Neural progenitor cell (in vitro differentiated cells): ENCODE measurements at regions not wholly inside any gene's neighbourhood (a gene's known extent, or its start where the extent isn't known, plus 50 kb on each side); places are given as distances from the start of the nearest gene placed in this dataset.

ENCODE experiments used
- DNase-seq: peaks from one replicate; pipeline ENCODE4 v3.0.0-alpha.2; 2016; ENCODE audit warnings: low spot score
- H2AFZ ChIP-seq: fragments of 200-600 bp; sonication (generic); replicated peaks from 2 replicates; pipeline ENCODE4 v1.6.1; 2016; ENCODE audit warnings: antibody characterized with exemption
- H3F3A ChIP-seq: fragments of 200-600 bp; sonication (generic); 2 replicates; pipeline ENCODE4 v1.6.1; 2016; ENCODE audit warnings: antibody characterized with exemption, low read depth
- H3K27ac ChIP-seq: fragments of 200-600 bp; sonication (generic); 2 replicates; pipeline ENCODE4 v1.5.1; 2016; ENCODE audit warnings: mild to moderate bottlenecking
- H3K27me3 ChIP-seq: fragments of 200-600 bp; sonication (generic); 2 replicates; pipeline ENCODE4 v1.6.1; 2016; ENCODE audit warnings: mild to moderate bottlenecking, moderate library complexity
- H3K36me3 ChIP-seq: fragments of 200-600 bp; sonication (generic); 2 replicates; pipeline ENCODE4 v1.5.1; 2016
- H3K4me1 ChIP-seq: fragments of 200-600 bp; sonication (generic); 2 replicates; pipeline ENCODE4 v1.6.1; 2016; ENCODE audit warnings: mixed run types
- H3K4me2 ChIP-seq: fragments of 200-600 bp; sonication (generic); 2 replicates; pipeline ENCODE4 v1.6.1; 2016
- H3K4me3 ChIP-seq: fragments of 200-600 bp; sonication (generic); 2 replicates; pipeline ENCODE4 v1.5.1; 2016
- H3K79me2 ChIP-seq: fragments of 200-600 bp; sonication (generic); 2 replicates; pipeline ENCODE4 v1.6.1; 2016; ENCODE audit warnings: low read depth
- H3K9ac ChIP-seq: fragments of 200-600 bp; sonication (generic); 2 replicates; pipeline ENCODE4 v1.6.1; 2016
- H3K9me3 ChIP-seq: fragments of 200-600 bp; sonication (generic); 2 replicates; pipeline ENCODE4 v1.5.1; 2016; ENCODE audit warnings: low read depth
- H4K20me1 ChIP-seq: fragments of 200-600 bp; sonication (generic); 2 replicates; pipeline ENCODE4 v1.6.1; 2016; ENCODE audit warnings: low read depth
- H3K27ac Mint-ChIP-seq: 3 replicates; pipeline ENCODE4 v1.8.0; 2021; ENCODE audit warnings: mixed read lengths
- H3K27me3 Mint-ChIP-seq: 2 replicates; pipeline ENCODE4 v1.8.0; 2022; ENCODE audit warnings: low read depth, mild to moderate bottlenecking, inconsistent platforms, moderate library complexity, mixed read lengths; ENCODE audit not compliant: insufficient read depth
- H3K36me3 Mint-ChIP-seq: 3 replicates; pipeline ENCODE4 v1.8.0; 2021; ENCODE audit warnings: mixed read lengths
- H3K4me1 Mint-ChIP-seq: 3 replicates; pipeline ENCODE4 v1.8.0; 2021; ENCODE audit warnings: mixed read lengths
- H3K4me3 Mint-ChIP-seq: 3 replicates; pipeline ENCODE4 v1.8.0; 2021; ENCODE audit warnings: mild to moderate bottlenecking, moderate library complexity, mixed read lengths
- H3K9me3 Mint-ChIP-seq: 3 replicates; pipeline ENCODE4 v1.8.0; 2020; ENCODE audit warnings: mixed read lengths
- CTCF ChIP-seq: fragments of 200-600 bp; sonication (generic); IDR thresholded peaks from 2 replicates; pipeline ENCODE4 v1.5.1; 2017; ENCODE audit warnings: antibody characterized with exemption, mild to moderate bottlenecking
- EZH2 ChIP-seq: fragments of 200-600 bp; sonication (generic); IDR thresholded peaks from 2 replicates; pipeline ENCODE4 v1.6.1; 2017; ENCODE audit warnings: antibody characterized with exemption, mild to moderate bottlenecking, moderate library complexity
- EZH2phosphoT487 ChIP-seq: fragments of 200-600 bp; sonication (generic); IDR thresholded peaks from 2 replicates; pipeline ENCODE4 v1.6.1; 2017; ENCODE audit warnings: antibody characterized with exemption

GRCh38 chr14:82421286-82421685, 887.6 kb upstream of the SEL1L start:
- TF ChIP-seq CTCF (no peak), EZH2 (no peak), EZH2phosphoT487 (no peak)
- Histone ChIP-seq H3K27ac (no peak overlapping the region), H3K79me2 (no peaks in the 10 kb centered on the region), H3K9ac (no peak overlapping the region), H2AFZ (no peak overlapping the region), H3K4me1 (no peaks in the 10 kb centered on the region), H3K4me3 (no peak overlapping the region), H3K27me3 (no peaks in the 10 kb centered on the region), H4K20me1 (no peaks in the 10 kb centered on the region), H3F3A (no peaks in the 10 kb centered on the region), H3K4me2 (no peak overlapping the region), H3K36me3 (no peaks in the 10 kb centered on the region), H3K9me3 (no peaks in the 10 kb centered on the region)
- DNase-seq: no peak
- no peak overlapping the region for H3K27ac Mint-ChIP-seq
- peaks cover 1% of the 10 kb centered on the region for H3K36me3 Mint-ChIP-seq
- H3K4me3 Mint-ChIP-seq: no peak overlapping the region
- peaks cover 6% of the 10 kb centered on the region for H3K27me3 Mint-ChIP-seq
- H3K4me1 Mint-ChIP-seq: no peaks in the 10 kb centered on the region
- peaks cover 10% of the 10 kb centered on the region for H3K9me3 Mint-ChIP-seq

DNA sequence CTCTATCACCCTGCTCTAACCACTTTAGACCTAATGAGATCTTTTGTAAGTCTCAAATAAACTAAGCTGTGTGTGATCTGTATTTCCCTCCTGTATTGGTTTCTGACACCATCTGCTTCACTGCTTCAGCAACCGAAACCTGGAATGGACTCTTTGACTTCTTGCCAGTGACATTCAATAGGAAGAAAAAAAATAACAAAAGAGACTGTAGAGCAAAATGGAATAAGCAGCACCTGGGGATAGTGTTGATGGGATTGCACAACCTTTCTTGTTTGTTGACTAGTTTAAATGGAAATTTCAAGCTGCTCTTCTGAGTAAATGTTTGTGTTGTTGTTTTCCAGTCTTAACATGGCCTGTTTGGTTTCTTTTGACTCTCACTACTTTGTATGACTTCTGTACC, 888.6 kb upstream of the SEL1L start:
- no peaks in the 10 kb centered on the region for H3K36me3 ChIP-seq
- H3K9ac ChIP-seq: no peak overlapping the region
- H3K27ac ChIP-seq: no peak overlapping the region
- Mint-ChIP-seq H3K36me3 (peaks cover 1% of the 10 kb centered on the region), H3K4me3 (no peak overlapping the region), H3K9me3 (peaks cover 10% of the 10 kb centered on the region), H3K4me1 (no peaks in the 10 kb centered on the region), H3K27me3 (peaks cover 6% of the 10 kb centered on the region), H3K27ac (no peak overlapping the region)
- no peak for TF ChIP-seq EZH2phosphoT487
- TF ChIP-seq CTCF: no peak
- no peak for TF ChIP-seq EZH2
- no peaks in the 10 kb centered on the region for H3K9me3 ChIP-seq
- H3K4me1 ChIP-seq: no peaks in the 10 kb centered on the region
- H3K27me3 ChIP-seq: no peaks in the 10 kb centered on the region
- no peak overlapping the region for H3K4me3 ChIP-seq
- DNase-seq: no peak
- H4K20me1 ChIP-seq: no peaks in the 10 kb centered on the region
- H3K79me2 ChIP-seq: no peaks in the 10 kb centered on the region
- no peak overlapping the region for H3K4me2 ChIP-seq
- no peak overlapping the region for H2AFZ ChIP-seq
- no peaks in the 10 kb centered on the region for H3F3A ChIP-seq

GRCh38 chr14:82425261-82425660, 891.6 kb upstream of the SEL1L start:
- Histone ChIP-seq H3F3A (no peaks in the 10 kb centered on the region), H3K4me1 (no peaks in the 10 kb centered on the region), H3K27me3 (no peaks in the 10 kb centered on the region), H4K20me1 (no peaks in the 10 kb centered on the region), H3K9ac (no peak overlapping the region), H3K27ac (no peak overlapping the region), H3K79me2 (no peaks in the 10 kb centered on the region), H2AFZ (no peak overlapping the region), H3K4me3 (no peak overlapping the region), H3K4me2 (no peak overlapping the region), H3K36me3 (no peaks in the 10 kb centered on the region), H3K9me3 (no peaks in the 10 kb centered on the region)
- Mint-ChIP-seq H3K4me3 (no peak overlapping the region), H3K27me3 (no peaks in the 10 kb centered on the region), H3K36me3 (no peaks in the 10 kb centered on the region), H3K27ac (no peak overlapping the region), H3K9me3 (peaks cover 3% of the 10 kb centered on the region), H3K4me1 (no peaks in the 10 kb centered on the region)
- no peak for TF ChIP-seq EZH2
- no peak for TF ChIP-seq CTCF
- no peak for TF ChIP-seq EZH2phosphoT487
- DNase-seq: no peak

- H3K27me3 ChIP-seq: no peaks in the 10 kb centered on the region
- Mint-ChIP-seq H3K27me3 (no peaks in the 10 kb centered on the region), H3K4me1 (no peaks in the 10 kb centered on the region), H3K4me3 (no peak overlapping the region), H3K9me3 (peaks cover 3% of the 10 kb centered on the region), H3K27ac (no peak overlapping the region), H3K36me3 (no peaks in the 10 kb centered on the region)
- no peaks in the 10 kb centered on the region for H3F3A ChIP-seq
- no peak overlapping the region for H3K4me3 ChIP-seq
- no peaks in the 10 kb centered on the region for H3K9me3 ChIP-seq
- H3K4me2 ChIP-seq: no peak overlapping the region
- H2AFZ ChIP-seq: no peak overlapping the region
- H3K4me1 ChIP-seq: peaks cover 8% of the 10 kb centered on the region
- H3K9ac ChIP-seq: no peak overlapping the region
- TF ChIP-seq CTCF (no peak), EZH2phosphoT487 (no peak), EZH2 (no peak)
- no peaks in the 10 kb centered on the region for H4K20me1 ChIP-seq
- no peaks in the 10 kb centered on the region for H3K36me3 ChIP-seq
- no peaks in the 10 kb centered on the region for H3K79me2 ChIP-seq
- no peak for DNase-seq
- H3K27ac ChIP-seq: no peak overlapping the region
These were observed 897.4 kb upstream of the SEL1L start for GRCh38 chr14:82431031-82431430.
